DOHH2 (cell line): ENCODE measurements at regions not wholly inside any gene's neighbourhood (a gene's known extent, or its start where the extent isn't known, plus 50 kb on each side); places are given as distances from the start of the nearest gene placed in this dataset.

Source experiments
- H3F3A ChIP-seq: fragments of 200-600 bp; sonication (generic), shearing (Covaris generic); 2 replicates; pipeline ENCODE4 v1.6.0; 2016; ENCODE audit warnings: antibody characterized with exemption, mild to moderate bottlenecking; ENCODE audit not compliant: control insufficient read depth, insufficient read depth
- H3K27ac ChIP-seq: fragments of 200-600 bp; sonication (generic); 2 replicates; pipeline ENCODE4 v1.5.1; 2014; ENCODE audit warnings: low read depth, mild to moderate bottlenecking, low read length, moderate library complexity
- H3K27me3 ChIP-seq: fragments of 200-600 bp; sonication (generic); 2 replicates; pipeline ENCODE4 v1.6.1; 2014; ENCODE audit warnings: mild to moderate bottlenecking, low read length, mixed read lengths; ENCODE audit not compliant: control insufficient read depth
- H3K36me3 ChIP-seq: fragments of 200-600 bp; sonication (generic); 2 replicates; pipeline ENCODE4 v1.6.1; 2014; ENCODE audit warnings: mild to moderate bottlenecking, low read length, moderate library complexity, mixed read lengths; ENCODE audit not compliant: control insufficient read depth
- H3K4me1 ChIP-seq: fragments of 200-600 bp; sonication (generic); 2 replicates; pipeline ENCODE4 v1.6.1; 2014; ENCODE audit warnings: mild to moderate bottlenecking, low read length, mixed read lengths; ENCODE audit not compliant: control insufficient read depth
- H3K4me2 ChIP-seq: fragments of 200-600 bp; sonication (generic); 2 replicates; pipeline ENCODE4 v1.6.0; 2014; ENCODE audit warnings: mild to moderate bottlenecking, low read length, moderate library complexity
- H3K4me3 ChIP-seq: fragments of 200-600 bp; sonication (generic); 2 replicates; pipeline ENCODE4 v1.5.1; 2014; ENCODE audit warnings: mild to moderate bottlenecking, low read length, mixed read lengths
- H3K79me2 ChIP-seq: fragments of 200-600 bp; sonication (generic); 2 replicates; pipeline ENCODE4 v1.6.1; 2014; ENCODE audit warnings: mild to moderate bottlenecking, low read length, mixed read lengths; ENCODE audit not compliant: control insufficient read depth
- H3K9me2 ChIP-seq: fragments of 200-600 bp; sonication (generic); replicated peaks from 2 replicates; pipeline ENCODE4 v1.6.1; 2014; ENCODE audit warnings: mild to moderate bottlenecking, low read length, mixed read lengths; ENCODE audit not compliant: control insufficient read depth
- H3K9me3 ChIP-seq: fragments of 200-600 bp; sonication (generic); 2 replicates; pipeline ENCODE4 v1.6.1; 2014; ENCODE audit warnings: antibody characterized with exemption, low read length, mixed read lengths; ENCODE audit not compliant: control insufficient read depth, insufficient read depth
- H4K20me1 ChIP-seq: fragments of 200-600 bp; sonication (generic); 2 replicates; pipeline ENCODE4 v1.6.0; 2014; ENCODE audit warnings: low read depth, mild to moderate bottlenecking, antibody characterized with exemption, low read length, moderate library complexity; ENCODE audit not compliant: control insufficient read depth, insufficient read depth
- CTCF ChIP-seq: fragments of 200-600 bp; sonication (generic); IDR thresholded peaks from one replicate; pipeline ENCODE4 v1.5.1; 2014; ENCODE audit warnings: antibody characterized with exemption, mild to moderate bottlenecking, low read depth, low read length; ENCODE audit not compliant: poor library complexity, severe bottlenecking
- EZH2phosphoT487 ChIP-seq: fragments of 200-600 bp; sonication (generic); IDR thresholded peaks from 2 replicates; pipeline ENCODE4 v1.6.1; 2017; ENCODE audit warnings: borderline replicate concordance, mild to moderate bottlenecking, antibody characterized with exemption, low read length, moderate library complexity, mixed read lengths

DNA sequence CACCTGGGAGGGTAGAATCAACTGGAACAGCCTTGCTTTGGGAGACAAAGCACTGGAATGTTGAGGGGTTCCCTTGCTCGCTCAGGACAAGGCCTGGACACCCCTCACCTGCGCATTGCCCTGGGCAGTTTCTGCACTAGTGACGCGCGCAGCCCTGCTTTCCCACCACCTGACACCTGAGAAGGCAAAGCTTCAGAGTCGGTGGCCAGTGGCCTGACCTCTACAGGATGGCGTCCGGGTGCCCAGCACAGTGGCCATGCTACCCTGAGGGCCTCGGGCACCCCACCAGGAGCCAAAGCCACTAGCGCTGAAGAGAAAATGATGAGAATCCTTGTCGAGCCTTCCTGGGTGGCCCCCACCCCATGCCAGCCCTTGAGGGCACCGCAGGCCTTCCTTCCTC lies 161.3 kb downstream of the OLFM1 start:
- Histone ChIP-seq H3K79me2 (no peaks in the 10 kb centered on the region), H4K20me1 (no peaks in the 10 kb centered on the region), H3K9me2 (no peaks in the 10 kb centered on the region), H3K4me1 (no peaks in the 10 kb centered on the region), H3F3A (no peaks in the 10 kb centered on the region), H3K27ac (no peak overlapping the region), H3K4me2 (no peak overlapping the region), H3K27me3 (no peaks in the 10 kb centered on the region), H3K4me3 (no peak overlapping the region), H3K36me3 (no peaks in the 10 kb centered on the region), H3K9me3 (no peaks in the 10 kb centered on the region)
- no peak for TF ChIP-seq CTCF
- no peak for TF ChIP-seq EZH2phosphoT487

DNA sequence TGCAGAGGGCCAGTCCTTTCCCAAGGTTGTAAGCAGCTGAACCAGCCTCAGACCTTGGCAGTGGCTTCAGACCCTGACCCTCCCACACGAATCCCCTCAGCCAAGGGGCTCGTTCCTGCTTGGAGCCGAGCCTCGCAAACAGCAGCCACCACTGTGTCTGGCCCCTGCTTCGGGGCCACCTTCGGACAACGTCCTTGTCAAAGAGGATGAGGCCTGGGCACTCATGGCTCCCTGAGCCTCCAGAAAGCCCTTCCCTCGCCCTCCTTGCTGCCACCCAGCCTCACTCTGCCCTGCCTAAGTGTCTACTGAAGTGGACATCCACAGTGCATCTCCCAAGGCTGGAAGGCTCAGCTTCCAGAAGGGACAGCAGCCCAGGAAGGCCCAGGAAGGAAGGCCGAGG lies 161.7 kb downstream of the OLFM1 start:
- TF ChIP-seq CTCF (no peak), EZH2phosphoT487 (no peak)
- Histone ChIP-seq H3K27me3 (no peaks in the 10 kb centered on the region), H3K4me1 (no peaks in the 10 kb centered on the region)

GRCh38 chr9:135249711-135250110 lies 162.2 kb downstream of the OLFM1 start:
- Histone ChIP-seq H4K20me1 (no peaks in the 10 kb centered on the region), H3F3A (no peaks in the 10 kb centered on the region), H3K27ac (no peak overlapping the region), H3K79me2 (no peaks in the 10 kb centered on the region), H3K4me1 (no peaks in the 10 kb centered on the region), H3K27me3 (no peaks in the 10 kb centered on the region), H3K9me2 (no peaks in the 10 kb centered on the region), H3K9me3 (no peaks in the 10 kb centered on the region), H3K36me3 (no peaks in the 10 kb centered on the region), H3K4me3 (no peak overlapping the region), H3K4me2 (no peak overlapping the region)
- TF ChIP-seq EZH2phosphoT487 (no peak), CTCF (no peak)

More for the DNA sequence above, 161.7 kb downstream of the OLFM1 start:
- Histone ChIP-seq H3K27ac (no peak overlapping the region), H3K9me2 (no peaks in the 10 kb centered on the region), H3K4me2 (no peak overlapping the region), H3K9me3 (no peaks in the 10 kb centered on the region), H3K79me2 (no peaks in the 10 kb centered on the region), H3K4me3 (no peak overlapping the region), H3F3A (no peaks in the 10 kb centered on the region), H4K20me1 (no peaks in the 10 kb centered on the region), H3K36me3 (no peaks in the 10 kb centered on the region)

DNA sequence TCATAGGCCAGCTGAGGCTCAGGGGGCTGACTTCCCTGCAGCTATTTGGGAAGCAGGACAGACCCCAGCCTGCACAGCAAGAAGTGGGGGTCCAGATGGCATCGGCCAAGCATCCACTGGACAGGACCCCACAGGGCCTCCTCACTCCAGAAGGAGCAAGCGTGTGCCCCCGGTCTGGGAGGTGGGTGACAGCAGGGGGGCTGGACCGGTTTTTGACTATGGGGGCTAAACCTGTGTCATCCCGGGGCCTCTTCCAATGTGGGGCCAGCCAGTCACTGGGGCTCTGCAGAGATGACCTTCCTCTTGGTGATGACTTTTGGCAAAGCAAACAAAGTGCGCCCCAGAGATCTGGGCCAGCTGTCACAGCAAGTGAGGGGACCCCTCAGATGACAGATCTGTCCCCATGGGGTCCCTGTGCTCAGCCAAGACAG lies 163.9 kb downstream of the OLFM1 start:
- H3K27ac ChIP-seq: no peak overlapping the region
- TF ChIP-seq CTCF (no peak), EZH2phosphoT487 (no peak)
- no peaks in the 10 kb centered on the region for H3K4me1 ChIP-seq
- no peaks in the 10 kb centered on the region for H3K9me2 ChIP-seq
- H3F3A ChIP-seq: no peaks in the 10 kb centered on the region
- H3K4me2 ChIP-seq: no peak overlapping the region
- H3K4me3 ChIP-seq: no peak overlapping the region
- no peaks in the 10 kb centered on the region for H3K79me2 ChIP-seq
- H4K20me1 ChIP-seq: no peaks in the 10 kb centered on the region
- H3K9me3 ChIP-seq: no peaks in the 10 kb centered on the region
- H3K27me3 ChIP-seq: no peaks in the 10 kb centered on the region
- H3K36me3 ChIP-seq: no peaks in the 10 kb centered on the region
